H1 (cell line): ENCODE measurements at regions not wholly inside any gene's neighbourhood (a gene's known extent, or its start where the extent isn't known, plus 50 kb on each side); places are given as distances from the start of the nearest gene placed in this dataset.

ENCODE experiments used
- BACH1 ChIP-seq: IDR thresholded peaks from 2 replicates; pipeline ENCODE4 v1.6.1; 2012; ENCODE audit warnings: low read length, improper control_type of control experiment
- BRCA1 ChIP-seq: IDR thresholded peaks from 2 replicates; pipeline ENCODE4 v1.6.1; 2012; ENCODE audit warnings: low read depth, low read length, improper control_type of control experiment
- KDM4A ChIP-seq: IDR thresholded peaks from one replicate; pipeline ENCODE4 v1.7.1; 2012; ENCODE audit warnings: low read depth, mild to moderate bottlenecking, moderate library complexity, low read length, inconsistent platforms; ENCODE audit not compliant: severe bottlenecking
- POLR2AphosphoS5 ChIP-seq: IDR thresholded peaks from 2 replicates; pipeline ENCODE4 v1.6.1; 2011; ENCODE audit warnings: low read depth, low read length
- TCF12 ChIP-seq: IDR thresholded peaks from 2 replicates; pipeline ENCODE4 v1.6.1; 2011; ENCODE audit warnings: low read depth, mild to moderate bottlenecking, low read length
- YY1 ChIP-seq: IDR thresholded peaks from 2 replicates; pipeline ENCODE4 v1.6.1; 2011; ENCODE audit warnings: low read depth, mild to moderate bottlenecking, low read length
- TF ChIP-seq, protein P1 (sequence below): fragments of 300-600 bp; sonication (generic); IDR thresholded peaks from 2 replicates; pipeline ENCODE4 v1.7.1; 2012; ENCODE audit warnings: low read length, moderate library complexity, mild to moderate bottlenecking, inconsistent platforms; ENCODE audit not compliant: insufficient replicate concordance

DNA sequence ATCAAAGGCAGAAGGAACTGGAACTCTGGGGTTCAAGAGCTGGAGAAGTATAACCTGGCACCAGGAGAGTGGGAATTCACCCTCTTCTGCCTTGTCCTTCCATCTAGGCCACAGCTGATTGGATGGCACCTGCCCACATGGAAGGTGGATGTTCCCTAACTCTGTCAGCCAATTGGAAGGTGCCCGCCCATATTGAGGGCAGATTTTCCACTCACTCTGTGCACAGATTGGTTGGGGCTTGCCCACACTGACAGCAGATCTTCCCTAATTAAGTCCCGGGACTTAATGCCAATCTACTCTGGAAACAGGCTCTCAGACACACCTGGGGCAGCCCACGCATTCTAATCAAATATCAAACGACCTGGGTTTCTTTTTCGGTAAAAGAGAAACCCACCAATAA is 1142.3 kb upstream of the CELF2 start (continued):
- TF ChIP-seq, protein P1, sequence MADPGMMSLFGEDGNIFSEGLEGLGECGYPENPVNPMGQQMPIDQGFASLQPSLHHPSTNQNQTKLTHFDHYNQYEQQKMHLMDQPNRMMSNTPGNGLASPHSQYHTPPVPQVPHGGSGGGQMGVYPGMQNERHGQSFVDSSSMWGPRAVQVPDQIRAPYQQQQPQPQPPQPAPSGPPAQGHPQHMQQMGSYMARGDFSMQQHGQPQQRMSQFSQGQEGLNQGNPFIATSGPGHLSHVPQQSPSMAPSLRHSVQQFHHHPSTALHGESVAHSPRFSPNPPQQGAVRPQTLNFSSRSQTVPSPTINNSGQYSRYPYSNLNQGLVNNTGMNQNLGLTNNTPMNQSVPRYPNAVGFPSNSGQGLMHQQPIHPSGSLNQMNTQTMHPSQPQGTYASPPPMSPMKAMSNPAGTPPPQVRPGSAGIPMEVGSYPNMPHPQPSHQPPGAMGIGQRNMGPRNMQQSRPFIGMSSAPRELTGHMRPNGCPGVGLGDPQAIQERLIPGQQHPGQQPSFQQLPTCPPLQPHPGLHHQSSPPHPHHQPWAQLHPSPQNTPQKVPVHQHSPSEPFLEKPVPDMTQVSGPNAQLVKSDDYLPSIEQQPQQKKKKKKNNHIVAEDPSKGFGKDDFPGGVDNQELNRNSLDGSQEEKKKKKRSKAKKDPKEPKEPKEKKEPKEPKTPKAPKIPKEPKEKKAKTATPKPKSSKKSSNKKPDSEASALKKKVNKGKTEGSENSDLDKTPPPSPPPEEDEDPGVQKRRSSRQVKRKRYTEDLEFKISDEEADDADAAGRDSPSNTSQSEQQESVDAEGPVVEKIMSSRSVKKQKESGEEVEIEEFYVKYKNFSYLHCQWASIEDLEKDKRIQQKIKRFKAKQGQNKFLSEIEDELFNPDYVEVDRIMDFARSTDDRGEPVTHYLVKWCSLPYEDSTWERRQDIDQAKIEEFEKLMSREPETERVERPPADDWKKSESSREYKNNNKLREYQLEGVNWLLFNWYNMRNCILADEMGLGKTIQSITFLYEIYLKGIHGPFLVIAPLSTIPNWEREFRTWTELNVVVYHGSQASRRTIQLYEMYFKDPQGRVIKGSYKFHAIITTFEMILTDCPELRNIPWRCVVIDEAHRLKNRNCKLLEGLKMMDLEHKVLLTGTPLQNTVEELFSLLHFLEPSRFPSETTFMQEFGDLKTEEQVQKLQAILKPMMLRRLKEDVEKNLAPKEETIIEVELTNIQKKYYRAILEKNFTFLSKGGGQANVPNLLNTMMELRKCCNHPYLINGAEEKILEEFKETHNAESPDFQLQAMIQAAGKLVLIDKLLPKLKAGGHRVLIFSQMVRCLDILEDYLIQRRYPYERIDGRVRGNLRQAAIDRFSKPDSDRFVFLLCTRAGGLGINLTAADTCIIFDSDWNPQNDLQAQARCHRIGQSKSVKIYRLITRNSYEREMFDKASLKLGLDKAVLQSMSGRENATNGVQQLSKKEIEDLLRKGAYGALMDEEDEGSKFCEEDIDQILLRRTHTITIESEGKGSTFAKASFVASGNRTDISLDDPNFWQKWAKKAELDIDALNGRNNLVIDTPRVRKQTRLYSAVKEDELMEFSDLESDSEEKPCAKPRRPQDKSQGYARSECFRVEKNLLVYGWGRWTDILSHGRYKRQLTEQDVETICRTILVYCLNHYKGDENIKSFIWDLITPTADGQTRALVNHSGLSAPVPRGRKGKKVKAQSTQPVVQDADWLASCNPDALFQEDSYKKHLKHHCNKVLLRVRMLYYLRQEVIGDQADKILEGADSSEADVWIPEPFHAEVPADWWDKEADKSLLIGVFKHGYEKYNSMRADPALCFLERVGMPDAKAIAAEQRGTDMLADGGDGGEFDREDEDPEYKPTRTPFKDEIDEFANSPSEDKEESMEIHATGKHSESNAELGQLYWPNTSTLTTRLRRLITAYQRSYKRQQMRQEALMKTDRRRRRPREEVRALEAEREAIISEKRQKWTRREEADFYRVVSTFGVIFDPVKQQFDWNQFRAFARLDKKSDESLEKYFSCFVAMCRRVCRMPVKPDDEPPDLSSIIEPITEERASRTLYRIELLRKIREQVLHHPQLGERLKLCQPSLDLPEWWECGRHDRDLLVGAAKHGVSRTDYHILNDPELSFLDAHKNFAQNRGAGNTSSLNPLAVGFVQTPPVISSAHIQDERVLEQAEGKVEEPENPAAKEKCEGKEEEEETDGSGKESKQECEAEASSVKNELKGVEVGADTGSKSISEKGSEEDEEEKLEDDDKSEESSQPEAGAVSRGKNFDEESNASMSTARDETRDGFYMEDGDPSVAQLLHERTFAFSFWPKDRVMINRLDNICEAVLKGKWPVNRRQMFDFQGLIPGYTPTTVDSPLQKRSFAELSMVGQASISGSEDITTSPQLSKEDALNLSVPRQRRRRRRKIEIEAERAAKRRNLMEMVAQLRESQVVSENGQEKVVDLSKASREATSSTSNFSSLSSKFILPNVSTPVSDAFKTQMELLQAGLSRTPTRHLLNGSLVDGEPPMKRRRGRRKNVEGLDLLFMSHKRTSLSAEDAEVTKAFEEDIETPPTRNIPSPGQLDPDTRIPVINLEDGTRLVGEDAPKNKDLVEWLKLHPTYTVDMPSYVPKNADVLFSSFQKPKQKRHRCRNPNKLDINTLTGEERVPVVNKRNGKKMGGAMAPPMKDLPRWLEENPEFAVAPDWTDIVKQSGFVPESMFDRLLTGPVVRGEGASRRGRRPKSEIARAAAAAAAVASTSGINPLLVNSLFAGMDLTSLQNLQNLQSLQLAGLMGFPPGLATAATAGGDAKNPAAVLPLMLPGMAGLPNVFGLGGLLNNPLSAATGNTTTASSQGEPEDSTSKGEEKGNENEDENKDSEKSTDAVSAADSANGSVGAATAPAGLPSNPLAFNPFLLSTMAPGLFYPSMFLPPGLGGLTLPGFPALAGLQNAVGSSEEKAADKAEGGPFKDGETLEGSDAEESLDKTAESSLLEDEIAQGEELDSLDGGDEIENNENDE = no peak
- no peak for TF ChIP-seq POLR2AphosphoS5
- no peak for TF ChIP-seq BRCA1
- TF ChIP-seq BACH1 = no peak
- no peak for TF ChIP-seq YY1
- TF ChIP-seq TCF12 = no peak
- TF ChIP-seq KDM4A = no peak
